Suprapubic skin (tissue), 4 donors: ENCODE measurements at regions not wholly inside any gene's neighbourhood (a gene's known extent, or its start where the extent isn't known, plus 50 kb on each side); places are given as distances from the start of the nearest gene placed in this dataset.

ENCODE experiments used
- EP300 ChIP-seq: sonication (generic); formaldehyde crosslinking; IDR thresholded peaks from one replicate; pipeline ENCODE4 v1.6.1; 2017; ENCODE audit warnings: antibody characterized with exemption
- POLR2AphosphoS5 ChIP-seq, 3 donors: sonication (generic); formaldehyde crosslinking; IDR thresholded peaks; one replicate each; pipeline ENCODE4 v1.6.1; 2017; ENCODE audit warnings: antibody characterized with exemption in 3 of 3
- TF ChIP-seq, protein P1 (sequence below), 2 donors: fragments of 200-600 bp in 1 of 2; fragments of 450-650 bp in 1 of 2; sonication (generic) in 1 of 2; IDR thresholded peaks; one replicate each; pipeline ENCODE4 v1.5.1; 2016 to 2019; ENCODE audit warnings: antibody characterized with exemption in 2 of 2, mild to moderate bottlenecking in 1 of 2, moderate library complexity in 1 of 2

DNA sequence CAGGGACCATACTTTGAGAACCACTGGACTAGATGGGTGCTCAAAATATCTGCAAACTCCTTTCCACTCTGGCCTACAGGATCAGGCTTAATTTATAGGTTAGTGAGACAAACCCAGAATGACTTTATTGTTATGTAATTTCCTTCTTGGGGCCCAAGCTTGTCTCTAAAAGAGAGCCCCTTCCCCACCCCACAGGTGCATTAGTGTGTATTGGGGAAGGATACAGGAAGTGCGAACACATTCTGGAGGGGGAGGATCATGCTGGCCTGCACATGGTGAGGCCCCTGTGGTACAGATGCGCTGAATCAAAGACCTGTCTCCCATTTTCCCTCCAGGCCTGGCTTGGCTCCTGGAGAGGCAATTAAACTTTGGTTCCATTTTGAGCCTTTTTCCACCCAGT lies 273.0 kb upstream of the LRTM1 start:
- TF ChIP-seq, protein P1, sequence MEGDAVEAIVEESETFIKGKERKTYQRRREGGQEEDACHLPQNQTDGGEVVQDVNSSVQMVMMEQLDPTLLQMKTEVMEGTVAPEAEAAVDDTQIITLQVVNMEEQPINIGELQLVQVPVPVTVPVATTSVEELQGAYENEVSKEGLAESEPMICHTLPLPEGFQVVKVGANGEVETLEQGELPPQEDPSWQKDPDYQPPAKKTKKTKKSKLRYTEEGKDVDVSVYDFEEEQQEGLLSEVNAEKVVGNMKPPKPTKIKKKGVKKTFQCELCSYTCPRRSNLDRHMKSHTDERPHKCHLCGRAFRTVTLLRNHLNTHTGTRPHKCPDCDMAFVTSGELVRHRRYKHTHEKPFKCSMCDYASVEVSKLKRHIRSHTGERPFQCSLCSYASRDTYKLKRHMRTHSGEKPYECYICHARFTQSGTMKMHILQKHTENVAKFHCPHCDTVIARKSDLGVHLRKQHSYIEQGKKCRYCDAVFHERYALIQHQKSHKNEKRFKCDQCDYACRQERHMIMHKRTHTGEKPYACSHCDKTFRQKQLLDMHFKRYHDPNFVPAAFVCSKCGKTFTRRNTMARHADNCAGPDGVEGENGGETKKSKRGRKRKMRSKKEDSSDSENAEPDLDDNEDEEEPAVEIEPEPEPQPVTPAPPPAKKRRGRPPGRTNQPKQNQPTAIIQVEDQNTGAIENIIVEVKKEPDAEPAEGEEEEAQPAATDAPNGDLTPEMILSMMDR (IDR thresholded peaks at IDR 0.05), result no peak
- TF ChIP-seq POLR2AphosphoS5 (IDR thresholded peaks at IDR 0.05) (no peak), EP300 (no peak)
